IMR-90 (cell line): ENCODE measurements at regions not wholly inside any gene's neighbourhood (a gene's known extent, or its start where the extent isn't known, plus 50 kb on each side); places are given as distances from the start of the nearest gene placed in this dataset.
A peak's percentile ranks its signal among the peaks of the same experiment; 100 is the strongest.

ENCODE experiments used
- ATAC-seq: fragments of 200-7000 bp; cut with Tn5 transposase; 2 replicates; pipeline ENCODE4 v1.9.1; 2020; ENCODE audit warnings: low read depth, mild to moderate bottlenecking, moderate library complexity
- BruUV-seq: library from RNA; stranded (reverse); fragments of 400-500 nt; replicated peaks from 2 replicates; lab custom pipeline; 2021; lab: Mats Ljungman, UMichigan
- CTCF ChIA-PET: fragments of 300-600 bp; formaldehyde crosslinking; extraction: SDS; loops from one replicate; lab custom pipeline; 2021; ENCODE audit warnings: antibody characterized with exemption; lab: Yijun Ruan, JAX
- POLR2A ChIA-PET: fragments of 300-600 bp; sonication (Branson Sonifier 250); formaldehyde crosslinking; loops from one replicate; lab custom pipeline; 2022; ENCODE audit warnings: antibody characterized with exemption; ENCODE audit not compliant: unreplicated experiment; lab: Charles Lee
- DNase-seq: peaks from one replicate; pipeline ENCODE4 v3.0.0; 2013
- H2AFZ ChIP-seq: replicated peaks from 2 replicates; pipeline ENCODE3; 2013; ENCODE audit warnings: low read length, mild to moderate bottlenecking; ENCODE audit not compliant: poor library complexity
- H2AK5ac ChIP-seq: 2 replicates; pipeline ENCODE4 v1.6.1; 2013; ENCODE audit warnings: low read depth, low read length, inconsistent platforms
- H2AK9ac ChIP-seq: replicated peaks from 2 replicates; pipeline ENCODE3; 2013; ENCODE audit warnings: mild to moderate bottlenecking, low read depth, low read length, moderate library complexity; ENCODE audit not compliant: poor library complexity
- H2BK120ac ChIP-seq: 2 replicates; pipeline ENCODE4 v1.6.1; 2013; ENCODE audit warnings: low read depth, low read length, inconsistent platforms
- H2BK15ac ChIP-seq: 3 replicates; pipeline ENCODE4 v1.6.1; 2013; ENCODE audit warnings: low read depth, low read length, inconsistent platforms
- H2BK20ac ChIP-seq: 2 replicates; pipeline ENCODE4 v1.6.1; 2013; ENCODE audit warnings: low read depth, mild to moderate bottlenecking, inconsistent platforms, low read length, moderate library complexity
- H2BK5ac ChIP-seq: 2 replicates; pipeline ENCODE4 v1.6.1; 2013; ENCODE audit warnings: mild to moderate bottlenecking, low read depth, low read length, inconsistent platforms; ENCODE audit not compliant: poor library complexity, severe bottlenecking
- H3K14ac ChIP-seq: replicated peaks from 2 replicates; pipeline ENCODE4 v1.6.1; 2013; ENCODE audit warnings: low read depth, low read length, inconsistent platforms
- H3K18ac ChIP-seq: 2 replicates; pipeline ENCODE4 v1.6.1; 2013; ENCODE audit warnings: low read depth, low read length, control low read depth
- H3K23ac ChIP-seq: 2 replicates; pipeline ENCODE4 v1.6.1; 2013; ENCODE audit warnings: low read depth, low read length, inconsistent platforms
- H3K27ac ChIP-seq: 2 replicates; pipeline ENCODE4 v1.5.1; 2013; ENCODE audit warnings: mild to moderate bottlenecking, control low read depth, low read length; ENCODE audit not compliant: insufficient read depth
- H3K27me3 ChIP-seq: 2 replicates; pipeline ENCODE4 v1.6.1; 2013; ENCODE audit warnings: low read length; ENCODE audit not compliant: control insufficient read depth, insufficient read depth
- H3K36me3 ChIP-seq: 2 replicates; pipeline ENCODE4 v1.6.1; 2013; ENCODE audit warnings: low read length, mixed read lengths; ENCODE audit not compliant: control insufficient read depth, insufficient read depth
- H3K4ac ChIP-seq: 2 replicates; pipeline ENCODE4 v1.6.1; 2013; ENCODE audit warnings: low read depth, low read length, inconsistent platforms
- H3K4me1 ChIP-seq: 2 replicates; pipeline ENCODE4 v1.6.1; 2013; ENCODE audit warnings: low read length, mixed read lengths; ENCODE audit not compliant: control insufficient read depth, insufficient read depth
- H3K4me2 ChIP-seq: 2 replicates; pipeline ENCODE4 v1.6.1; 2013; ENCODE audit warnings: low read depth, mild to moderate bottlenecking, control low read depth, low read length, moderate library complexity
- H3K4me3 ChIP-seq: 2 replicates; pipeline ENCODE4 v1.5.1; 2013; ENCODE audit warnings: low read depth, mild to moderate bottlenecking, control low read depth, low read length, moderate library complexity; ENCODE audit not compliant: insufficient read depth
- H3K56ac ChIP-seq: 2 replicates; pipeline ENCODE4 v1.6.1; 2013; ENCODE audit warnings: low read length, inconsistent platforms; ENCODE audit not compliant: insufficient read depth; ENCODE audit errors: extremely low read depth
- H3K79me1 ChIP-seq, 2 experiments: 2 replicates each; pipeline ENCODE4 v1.6.1; 2013; ENCODE audit warnings: low read length in 2 of 2, inconsistent platforms in 1 of 2, low read depth in 1 of 2
- H3K9ac ChIP-seq: 2 replicates; pipeline ENCODE4 v1.6.1; 2013; ENCODE audit warnings: low read depth, low read length, control low read depth
- H3K9me1 ChIP-seq: 2 replicates; pipeline ENCODE4 v1.6.1; 2013; ENCODE audit warnings: low read length, inconsistent platforms; ENCODE audit not compliant: insufficient read depth
- H3K9me3 ChIP-seq: 2 replicates; pipeline ENCODE4 v1.6.1; 2013; ENCODE audit warnings: low read length; ENCODE audit not compliant: control insufficient read depth, insufficient read depth
- H4K20me1 ChIP-seq: 2 replicates; pipeline ENCODE4 v1.6.1; 2013; ENCODE audit warnings: low read length, inconsistent platforms; ENCODE audit not compliant: insufficient read depth
- H4K5ac ChIP-seq: 2 replicates; pipeline ENCODE4 v1.6.1; 2013; ENCODE audit warnings: mild to moderate bottlenecking, low read depth, low read length, control low read depth
- H4K8ac ChIP-seq, 2 experiments: 2 replicates each; pipeline ENCODE4 v1.6.1; 2013; ENCODE audit warnings: low read depth in 2 of 2, low read length in 2 of 2, control low read depth in 1 of 2, inconsistent platforms in 1 of 2
- H4K91ac ChIP-seq: 2 replicates; pipeline ENCODE4 v1.6.1; 2013; ENCODE audit warnings: low read depth, low read length, inconsistent platforms; ENCODE audit not compliant: insufficient read depth
- CTCF ChIP-seq: conservative IDR thresholded peaks from 2 replicates; pipeline ENCODE4 v1.5.1; 2012; ENCODE audit warnings: mild to moderate bottlenecking, low read depth, low read length, improper control_type of control experiment
- ELK1 ChIP-seq: fragments of 150-350 bp; IDR thresholded peaks from 2 replicates; pipeline ENCODE4 v1.6.1; 2016; ENCODE audit warnings: low read depth, mild to moderate bottlenecking, low read length, moderate library complexity, borderline replicate concordance
- FOS ChIP-seq: fragments of 150-350 bp; IDR thresholded peaks from 2 replicates; pipeline ENCODE4 v1.6.1; 2016; ENCODE audit warnings: low read depth, low read length
- MXI1 ChIP-seq: IDR thresholded peaks from 2 replicates; pipeline ENCODE4 v1.6.1; 2012; ENCODE audit warnings: low read depth, mild to moderate bottlenecking, low read length, moderate library complexity, borderline replicate concordance
- NFE2L2 ChIP-seq: fragments of 150-350 bp; IDR thresholded peaks from 2 replicates; pipeline ENCODE4 v1.6.1; 2016; ENCODE audit warnings: low read depth, mild to moderate bottlenecking, low read length
- RCOR1 ChIP-seq: IDR thresholded peaks from 2 replicates; pipeline ENCODE4 v1.6.1; 2012; ENCODE audit warnings: mild to moderate bottlenecking, low read length, improper control_type of control experiment; ENCODE audit not compliant: insufficient replicate concordance
- RFX5 ChIP-seq: IDR thresholded peaks from 2 replicates; pipeline ENCODE4 v1.8.0; 2012; ENCODE audit warnings: low read depth, mild to moderate bottlenecking, low read length, moderate library complexity
- WGBS, 2 experiments: methylation state at CpG; one replicate each; pipeline versions ENCODE4 v1.1.5 to v1.1.7; 2013; ENCODE audit warnings: missing lambda C conversion rate in 2 of 2; ENCODE audit not compliant: insufficient read length in 1 of 2; ENCODE audit errors: extremely low coverage in 2 of 2; 5-methylcytosine and 5-hydroxymethylcytosine counted together
- dilution Hi-C: fragments of 300-500 bp; cut with HindIII; formaldehyde crosslinking; loops from one replicate; pipeline ENCODE4 v1.14.3; 2018; ENCODE audit warnings: low sequenced_read_pairs; ENCODE audit not compliant: unreplicated experiment
- in situ Hi-C: fragments of 300-500 bp; cut with MboI; formaldehyde crosslinking; loops from 3 replicates; pipeline ENCODE4 v1.14.3; 2019; ENCODE audit warnings: low sequenced_read_pairs, inconsistent platforms, mixed read lengths
- intact Hi-C: fragments of 100-400 bp; cut with micrococcal nuclease; formaldehyde crosslinking; loops from 2 replicates; pipeline ENCODE4 v1.10.0; 2022

GRCh38 chr2:145025382-145025781, 505.5 kb upstream of the ZEB2 start:
- in situ Hi-C loops, result no loop called here
- no TSS peak for BruUV-seq
- no peak overlapping the region for H3K27ac ChIP-seq
- H2BK5ac ChIP-seq, result no peak overlapping the region
- H4K8ac ChIP-seq, result no peak overlapping the region
- H3K36me3 ChIP-seq, result no peaks in the 10 kb centered on the region
- H3K9me1 ChIP-seq, result no peaks in the 10 kb centered on the region
- no peak overlapping the region for H3K23ac ChIP-seq
- H3K4me1 ChIP-seq, result peaks cover 15% of the 10 kb centered on the region
- no peak overlapping the region for H2AFZ ChIP-seq
- no peak overlapping the region for H2AK9ac ChIP-seq
- no peaks in the 10 kb centered on the region for H4K20me1 ChIP-seq
- H3K4ac ChIP-seq, result no peak overlapping the region
- TF ChIP-seq RFX5 (no peak), FOS (no peak), RCOR1 (no peak), ELK1 (no peak), CTCF (no peak), MXI1 (no peak), NFE2L2 (no peak)
- H2BK15ac ChIP-seq, result peak overlapping the region; percentile 82; the same call in 2 of the 3 replicates
- ChIA-PET CTCF (no interaction called here), POLR2A (no interaction called here)
- H4K91ac ChIP-seq, result 0 out of 2 replicates have a peak overlapping the region, but pooled peaks have one; percentile 48
- no peaks in the 10 kb centered on the region for H3K79me1 ChIP-seq
- no peak overlapping the region for H3K56ac ChIP-seq
- DNase-seq (no peak), ATAC-seq (no peak)
- no peak overlapping the region for H3K9ac ChIP-seq
- H3K4me3 ChIP-seq, result no peak overlapping the region
- no peaks in the 10 kb centered on the region for H3K27me3 ChIP-seq
- H3K18ac ChIP-seq, result no peak overlapping the region
- no peaks in the 10 kb centered on the region for H3K9me3 ChIP-seq
- H2BK120ac ChIP-seq, result peak overlapping the region; percentile 33; the same call in 1 of the 2 replicates
- H4K5ac ChIP-seq, result peak overlapping the region; percentile 39; the same call in 1 of the 2 replicates
- H3K14ac ChIP-seq, result no peak overlapping the region; the same call in 1 of the 2 replicates
- no CpG with 5 or more reads among the region's 1 CpG for WGBS, 2 experiments
- H2BK20ac ChIP-seq, result no peak overlapping the region
- peak overlapping the region; percentile 61 for H2AK5ac ChIP-seq
- dilution Hi-C loops, result no loop called here
- no peak overlapping the region for H3K4me2 ChIP-seq
- intact Hi-C loops, result loop anchor here (10.0 kb wide), 1 partner anchor 729 kb away; no protein-coding TSS in a partner anchor
